ENCODE measurements at regions not wholly inside any gene's neighbourhood (a gene's known extent, or its start where the extent isn't known, plus 50 kb on each side); places are given as distances from the start of the nearest gene placed in this dataset.

DNA sequence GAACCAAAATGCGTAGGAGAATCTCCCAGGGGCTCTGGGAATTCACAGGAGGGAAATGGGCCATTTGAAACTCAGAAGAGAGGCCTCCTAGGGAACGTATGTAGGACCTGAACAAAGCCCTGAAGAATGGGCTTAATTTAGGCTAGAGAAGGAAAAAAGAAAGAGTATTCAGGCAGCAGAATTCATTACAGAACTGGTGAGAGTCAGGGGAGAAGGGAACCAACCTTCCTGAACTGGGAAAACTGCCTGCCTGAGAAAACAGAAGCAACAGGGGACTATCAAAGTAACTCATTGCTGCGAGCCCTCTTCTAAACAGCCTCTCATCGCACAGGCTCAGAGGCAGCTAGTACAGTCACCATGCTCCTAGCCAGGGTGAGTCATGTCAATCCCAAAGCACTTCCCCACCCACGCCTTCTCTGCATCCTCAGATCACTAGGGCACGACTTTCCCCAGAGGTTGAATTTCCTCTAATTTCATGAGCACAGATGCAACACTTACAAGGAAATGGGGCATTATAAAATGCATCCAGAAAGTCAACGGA is 98.1 kb downstream of the ADSS2 start:
- Histone ChIP-seq H3K27me3 (no peaks in the 10 kb centered on the region), H3K9me3 (replicated peaks in 1 of 3) (no peaks in the 10 kb centered on the region), H3K27ac (peak overlapping the region in 1 of 5 donors; percentile 38), H3K36me3 (replicated peaks in 1 of 2) (no peaks in the 10 kb centered on the region), H3K4me1 (replicated peaks in 1 of 2) (peaks cover 0 to 13% of the 10 kb centered on the region in 2 donors), H3K4me3 (no peak overlapping the region)
- intact Hi-C loops (cut with DNase I), result no loop called here
- WGBS, 4 donors, result 23 to 29% (median 26%) methylated on average over 7 of the region's 7 CpGs
- TF ChIP-seq, protein P1, sequence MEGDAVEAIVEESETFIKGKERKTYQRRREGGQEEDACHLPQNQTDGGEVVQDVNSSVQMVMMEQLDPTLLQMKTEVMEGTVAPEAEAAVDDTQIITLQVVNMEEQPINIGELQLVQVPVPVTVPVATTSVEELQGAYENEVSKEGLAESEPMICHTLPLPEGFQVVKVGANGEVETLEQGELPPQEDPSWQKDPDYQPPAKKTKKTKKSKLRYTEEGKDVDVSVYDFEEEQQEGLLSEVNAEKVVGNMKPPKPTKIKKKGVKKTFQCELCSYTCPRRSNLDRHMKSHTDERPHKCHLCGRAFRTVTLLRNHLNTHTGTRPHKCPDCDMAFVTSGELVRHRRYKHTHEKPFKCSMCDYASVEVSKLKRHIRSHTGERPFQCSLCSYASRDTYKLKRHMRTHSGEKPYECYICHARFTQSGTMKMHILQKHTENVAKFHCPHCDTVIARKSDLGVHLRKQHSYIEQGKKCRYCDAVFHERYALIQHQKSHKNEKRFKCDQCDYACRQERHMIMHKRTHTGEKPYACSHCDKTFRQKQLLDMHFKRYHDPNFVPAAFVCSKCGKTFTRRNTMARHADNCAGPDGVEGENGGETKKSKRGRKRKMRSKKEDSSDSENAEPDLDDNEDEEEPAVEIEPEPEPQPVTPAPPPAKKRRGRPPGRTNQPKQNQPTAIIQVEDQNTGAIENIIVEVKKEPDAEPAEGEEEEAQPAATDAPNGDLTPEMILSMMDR (IDR thresholded peaks at IDR 0.05), result no peak
- no peak for TF ChIP-seq POLR2A (IDR thresholded peaks at IDR 0.05)
- peak; percentile 36 to 84 (median 76) for DNase-seq

DNA sequence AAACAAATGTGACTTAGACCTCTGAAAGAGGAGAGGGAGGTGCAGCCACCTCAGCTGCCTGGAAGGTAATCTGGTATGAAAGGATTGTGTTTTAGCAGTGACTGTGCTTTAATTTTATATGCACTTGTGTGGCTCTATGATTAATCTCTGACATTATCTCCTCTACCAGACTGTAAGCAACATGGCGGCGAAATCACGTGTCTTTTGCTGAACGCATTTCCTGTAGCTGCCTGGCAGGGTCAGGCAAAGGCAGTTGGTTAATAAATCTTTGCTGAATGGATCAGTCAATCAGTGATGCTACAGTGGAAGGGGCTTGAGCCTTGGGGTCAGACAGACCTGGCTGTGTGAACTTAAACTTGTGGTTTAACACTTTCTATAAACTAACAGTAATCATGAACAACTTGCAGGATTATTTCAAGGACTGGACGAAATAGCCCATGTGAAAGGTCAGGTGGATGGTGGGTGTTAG is 96.9 kb downstream of the ADSS2 start:
- DNase-seq, result no peak
- Histone ChIP-seq H3K27ac (no peak overlapping the region), H3K9me3 (replicated peaks in 1 of 3) (no peaks in the 10 kb centered on the region), H3K36me3 (replicated peaks in 1 of 2) (no peaks in the 10 kb centered on the region), H3K4me3 (no peak overlapping the region), H3K4me1 (replicated peaks in 1 of 2) (peaks cover 0 to 8% of the 10 kb centered on the region in 2 donors), H3K27me3 (no peaks in the 10 kb centered on the region)
- intact Hi-C loops (cut with DNase I), result no loop called here
- 53 to 66% (median 58%) methylated on average over 5 of the region's 5 CpGs for whole genome bisulfite sequencing, 4 donors
- TF ChIP-seq, protein P1 (IDR thresholded peaks at IDR 0.05), result no peak
- TF ChIP-seq POLR2A (IDR thresholded peaks at IDR 0.05), result no peak

DNA sequence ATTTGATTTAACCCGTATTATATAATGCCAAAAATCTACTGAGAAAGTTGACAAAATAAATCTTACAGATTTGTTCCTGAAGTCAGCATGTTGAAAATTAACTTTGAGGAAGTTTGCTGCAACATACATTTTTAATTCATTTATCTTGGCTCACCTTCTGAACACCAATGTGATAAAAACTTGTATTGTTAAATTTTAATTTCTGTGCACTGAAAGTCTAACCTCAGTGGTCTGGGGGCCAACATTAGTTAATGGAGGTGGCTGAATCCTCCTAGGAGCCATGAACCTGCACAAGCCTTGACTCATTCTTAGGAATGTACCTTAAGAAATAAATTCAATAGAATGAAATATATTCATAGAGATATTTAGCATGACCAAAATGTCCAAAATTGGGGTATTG is 95.3 kb downstream of the ADSS2 start:
- no peak overlapping the region for H3K4me3 ChIP-seq
- no peak for DNase-seq
- intact Hi-C loops (cut with DNase I), result no loop called here
- peaks cover 0 to 8% of the 10 kb centered on the region in 2 donors for H3K4me1 ChIP-seq (replicated peaks in 1 of 2)
- no peaks in the 10 kb centered on the region for H3K9me3 ChIP-seq (replicated peaks in 1 of 3)
- TF ChIP-seq, protein P1 (IDR thresholded peaks at IDR 0.05), result no peak
- TF ChIP-seq POLR2A (IDR thresholded peaks at IDR 0.05), result no peak
- H3K27me3 ChIP-seq, result no peaks in the 10 kb centered on the region
- no peak overlapping the region for H3K27ac ChIP-seq
- no peaks in the 10 kb centered on the region for H3K36me3 ChIP-seq (replicated peaks in 1 of 2)
- 55 to 83% (median 71%) methylated on average over 1 of the region's 1 CpG for WGBS, 4 donors
